ENCODE measurements at regions not wholly inside any gene's neighbourhood (a gene's known extent, or its start where the extent isn't known, plus 50 kb on each side); places are given as distances from the start of the nearest gene placed in this dataset.

- TF ChIP-seq, protein P1, sequence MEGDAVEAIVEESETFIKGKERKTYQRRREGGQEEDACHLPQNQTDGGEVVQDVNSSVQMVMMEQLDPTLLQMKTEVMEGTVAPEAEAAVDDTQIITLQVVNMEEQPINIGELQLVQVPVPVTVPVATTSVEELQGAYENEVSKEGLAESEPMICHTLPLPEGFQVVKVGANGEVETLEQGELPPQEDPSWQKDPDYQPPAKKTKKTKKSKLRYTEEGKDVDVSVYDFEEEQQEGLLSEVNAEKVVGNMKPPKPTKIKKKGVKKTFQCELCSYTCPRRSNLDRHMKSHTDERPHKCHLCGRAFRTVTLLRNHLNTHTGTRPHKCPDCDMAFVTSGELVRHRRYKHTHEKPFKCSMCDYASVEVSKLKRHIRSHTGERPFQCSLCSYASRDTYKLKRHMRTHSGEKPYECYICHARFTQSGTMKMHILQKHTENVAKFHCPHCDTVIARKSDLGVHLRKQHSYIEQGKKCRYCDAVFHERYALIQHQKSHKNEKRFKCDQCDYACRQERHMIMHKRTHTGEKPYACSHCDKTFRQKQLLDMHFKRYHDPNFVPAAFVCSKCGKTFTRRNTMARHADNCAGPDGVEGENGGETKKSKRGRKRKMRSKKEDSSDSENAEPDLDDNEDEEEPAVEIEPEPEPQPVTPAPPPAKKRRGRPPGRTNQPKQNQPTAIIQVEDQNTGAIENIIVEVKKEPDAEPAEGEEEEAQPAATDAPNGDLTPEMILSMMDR (IDR thresholded peaks at IDR 0.05; ENCODE audit: borderline replicate concordance, extremely low read depth, low read length, poor library complexity, severe bottlenecking): no peak
- no peak for TF ChIP-seq EZH2 (IDR thresholded peaks at IDR 0.05; ENCODE audit: borderline replicate concordance, low read depth, low read length, severe bottlenecking)
Observed at GRCh38 chr6:146916435-146917025, 287.7 kb upstream of the STXBP5 start.
